Mesodermal cell (in vitro differentiated cells): ENCODE measurements at regions not wholly inside any gene's neighbourhood (a gene's known extent, or its start where the extent isn't known, plus 50 kb on each side); places are given as distances from the start of the nearest gene placed in this dataset.

Experiments used
- H3K27ac ChIP-seq: 2 replicates; pipeline ENCODE4 v1.7.0; 2013; ENCODE audit warnings: mild to moderate bottlenecking, low read depth, low read length, moderate library complexity; ENCODE audit not compliant: severe bottlenecking
- H3K36me3 ChIP-seq: 2 replicates; pipeline ENCODE4 v1.7.1; 2013; ENCODE audit warnings: mild to moderate bottlenecking, low read length, moderate library complexity; ENCODE audit not compliant: control insufficient read depth, insufficient read depth
- H3K4me1 ChIP-seq: one replicate; pipeline ENCODE4 v1.7.1; 2013; ENCODE audit warnings: mild to moderate bottlenecking, low read length; ENCODE audit not compliant: insufficient read depth, control insufficient read depth, poor library complexity, severe bottlenecking
- H3K4me3 ChIP-seq: 2 replicates; pipeline ENCODE4 v1.7.0; 2013; ENCODE audit warnings: low read length, control low read depth, mild to moderate bottlenecking; ENCODE audit not compliant: insufficient read depth, poor library complexity, severe bottlenecking; ENCODE audit errors: extremely low read depth
- H3K9me3 ChIP-seq: 2 replicates; pipeline ENCODE4 v1.7.1; 2013; ENCODE audit warnings: mild to moderate bottlenecking, low read length, moderate library complexity; ENCODE audit not compliant: control insufficient read depth
- WGBS, 2 experiments: methylation state at CpG; one replicate each; pipeline ENCODE4 v1.1.5; 2013; ENCODE audit warnings: missing lambda C conversion rate in 2 of 2; ENCODE audit not compliant: insufficient coverage in 2 of 2; 5-methylcytosine and 5-hydroxymethylcytosine counted together

DNA sequence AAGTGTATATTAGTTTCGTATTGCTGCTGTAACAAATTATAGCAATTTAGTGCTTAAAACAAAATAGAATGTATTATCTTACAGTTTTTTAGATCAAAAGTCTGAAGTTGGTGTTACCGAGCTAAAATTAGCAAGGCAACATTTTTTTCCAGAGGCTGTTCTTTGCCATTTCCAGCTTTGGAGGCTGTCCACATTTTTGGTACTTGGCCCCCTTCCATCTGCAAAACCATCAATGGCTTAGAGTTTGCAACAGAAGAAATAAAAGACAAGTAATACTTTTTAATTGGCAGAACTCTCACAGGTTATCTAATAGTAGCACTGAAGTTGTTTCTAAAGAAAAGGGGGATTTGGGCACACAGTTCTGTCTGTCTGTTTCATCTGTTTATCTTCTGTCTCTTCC is 1248.5 kb downstream of the ROBO1 start:
- WGBS, 2 experiments: no CpG with 5 or more reads among the region's 2 CpGs

DNA sequence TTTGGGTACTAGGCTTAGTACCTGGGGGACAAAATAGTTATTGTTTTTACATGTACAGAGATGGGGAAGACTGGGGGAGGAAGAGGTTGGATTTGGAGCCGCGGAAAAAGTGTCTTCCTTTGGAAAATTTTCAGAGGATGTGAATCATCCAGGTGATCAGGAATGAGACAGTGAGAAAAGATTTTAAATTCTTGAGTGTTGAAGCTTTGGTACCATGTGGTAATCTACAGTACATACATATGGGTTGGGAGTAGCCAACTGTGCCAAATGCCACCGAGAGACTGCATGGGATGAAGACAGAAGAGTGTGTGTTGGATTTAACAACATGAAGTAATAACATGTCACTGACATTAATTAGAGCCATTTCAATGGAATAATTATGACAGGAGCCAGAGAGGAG is 1238.2 kb downstream of the ROBO1 start:
- Histone ChIP-seq H3K4me1 (no peaks in the 10 kb centered on the region), H3K4me3 (no peak overlapping the region), H3K9me3 (no peaks in the 10 kb centered on the region), H3K27ac (no peak overlapping the region), H3K36me3 (no peaks in the 10 kb centered on the region)
- 95 to 97% methylated on average over 1 to 2 of the region's 3 CpGs for WGBS, 2 experiments

More for the DNA sequence above, 1248.5 kb downstream of the ROBO1 start:
- no peak overlapping the region for H3K27ac ChIP-seq
- H3K4me1 ChIP-seq: no peaks in the 10 kb centered on the region
- H3K4me3 ChIP-seq: no peak overlapping the region
- H3K36me3 ChIP-seq: no peaks in the 10 kb centered on the region
- no peaks in the 10 kb centered on the region for H3K9me3 ChIP-seq

DNA sequence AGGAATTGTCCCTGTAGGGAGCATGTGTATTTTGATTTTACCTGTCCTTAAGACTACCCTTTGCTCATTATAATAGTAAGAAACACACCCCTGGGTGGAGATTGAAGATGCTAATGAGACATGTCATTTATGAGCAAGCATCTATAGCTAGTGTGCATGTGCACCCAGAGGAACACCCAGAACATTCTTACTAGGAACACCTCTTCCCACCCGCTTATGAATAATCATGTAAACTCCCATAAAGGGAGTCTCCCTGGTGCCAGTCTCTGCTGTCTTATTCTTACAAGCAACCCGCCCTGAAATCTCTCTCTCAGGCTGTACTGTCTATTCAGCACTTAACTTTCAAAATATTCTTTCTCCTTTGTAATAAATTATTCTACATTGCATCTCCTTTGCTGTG is 1227.3 kb downstream of the ROBO1 start:
- H3K4me1 ChIP-seq: no peaks in the 10 kb centered on the region
- no peaks in the 10 kb centered on the region for H3K9me3 ChIP-seq
- WGBS, 2 experiments: 100% methylated on average over 1 of the region's 2 CpGs
- H3K27ac ChIP-seq: no peak overlapping the region
- H3K36me3 ChIP-seq: no peaks in the 10 kb centered on the region
- no peak overlapping the region for H3K4me3 ChIP-seq

DNA sequence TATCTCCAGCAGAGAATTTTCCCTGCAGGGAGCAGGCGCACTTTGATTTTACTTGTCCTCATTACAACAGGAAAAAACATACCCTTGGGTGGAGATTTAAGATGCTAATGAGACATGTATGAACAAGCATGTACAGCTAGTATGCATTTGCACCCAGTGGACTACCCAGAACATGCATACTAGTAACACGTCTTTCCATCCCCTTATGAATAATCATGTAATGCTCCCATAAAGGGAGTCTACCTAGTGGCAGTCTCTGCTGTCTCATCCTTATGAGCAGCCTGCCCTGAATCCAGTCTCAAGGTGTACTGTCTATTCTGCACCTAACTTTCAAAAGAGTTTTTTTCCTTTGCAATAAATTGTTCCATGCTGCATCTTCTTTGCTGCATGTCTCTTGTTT is 1222.0 kb downstream of the ROBO1 start:
- Histone ChIP-seq H3K4me3 (no peak overlapping the region), H3K36me3 (no peaks in the 10 kb centered on the region), H3K9me3 (peaks cover 6% of the 10 kb centered on the region), H3K4me1 (no peaks in the 10 kb centered on the region), H3K27ac (no peak overlapping the region)
- WGBS, 2 experiments: 70 to 100% methylated on average over 1 of the region's 2 CpGs
